Glutamatergic neuron (in vitro differentiated cells): ENCODE measurements at regions not wholly inside any gene's neighbourhood (a gene's known extent, or its start where the extent isn't known, plus 50 kb on each side); places are given as distances from the start of the nearest gene placed in this dataset.

ENCODE experiments used
- DNase-seq: peaks from one replicate; pipeline ENCODE4 v3.0.0; 2022
- H3K27ac Mint-ChIP-seq: one replicate; pipeline ENCODE4 v1.8.0; 2020; ENCODE audit warnings: mild to moderate bottlenecking, mixed read lengths, inconsistent platforms; ENCODE audit not compliant: unreplicated experiment
- H3K27me3 Mint-ChIP-seq: one replicate; pipeline ENCODE4 v1.8.0; 2020; ENCODE audit warnings: mild to moderate bottlenecking, moderate library complexity, mixed read lengths, inconsistent platforms; ENCODE audit not compliant: unreplicated experiment
- H3K36me3 Mint-ChIP-seq: one replicate; pipeline ENCODE4 v1.8.0; 2020; ENCODE audit warnings: mild to moderate bottlenecking, mixed read lengths, inconsistent platforms; ENCODE audit not compliant: unreplicated experiment
- H3K4me1 Mint-ChIP-seq: one replicate; pipeline ENCODE4 v1.8.0; 2020; ENCODE audit warnings: mild to moderate bottlenecking, low read depth, mixed read lengths, inconsistent platforms; ENCODE audit not compliant: unreplicated experiment
- H3K4me3 Mint-ChIP-seq: one replicate; pipeline ENCODE4 v1.8.0; 2020; ENCODE audit warnings: mild to moderate bottlenecking, mixed read lengths, inconsistent platforms; ENCODE audit not compliant: unreplicated experiment
- H3K9me3 Mint-ChIP-seq: one replicate; pipeline ENCODE4 v1.8.0; 2020; ENCODE audit warnings: mild to moderate bottlenecking, moderate library complexity, mixed read lengths, inconsistent platforms; ENCODE audit not compliant: unreplicated experiment
- TF ChIP-seq, protein P1 (sequence below): fragments of 200-600 bp; sonication (generic); IDR thresholded peaks from one replicate; pipeline ENCODE4 v1.5.0; 2021; ENCODE audit not compliant: partially characterized antibody, unreplicated experiment

GRCh38 chr12:75974323-75975187, 57.0 kb downstream of the PHLDA1 start:
- no peak for DNase-seq
- TF ChIP-seq, protein P1, sequence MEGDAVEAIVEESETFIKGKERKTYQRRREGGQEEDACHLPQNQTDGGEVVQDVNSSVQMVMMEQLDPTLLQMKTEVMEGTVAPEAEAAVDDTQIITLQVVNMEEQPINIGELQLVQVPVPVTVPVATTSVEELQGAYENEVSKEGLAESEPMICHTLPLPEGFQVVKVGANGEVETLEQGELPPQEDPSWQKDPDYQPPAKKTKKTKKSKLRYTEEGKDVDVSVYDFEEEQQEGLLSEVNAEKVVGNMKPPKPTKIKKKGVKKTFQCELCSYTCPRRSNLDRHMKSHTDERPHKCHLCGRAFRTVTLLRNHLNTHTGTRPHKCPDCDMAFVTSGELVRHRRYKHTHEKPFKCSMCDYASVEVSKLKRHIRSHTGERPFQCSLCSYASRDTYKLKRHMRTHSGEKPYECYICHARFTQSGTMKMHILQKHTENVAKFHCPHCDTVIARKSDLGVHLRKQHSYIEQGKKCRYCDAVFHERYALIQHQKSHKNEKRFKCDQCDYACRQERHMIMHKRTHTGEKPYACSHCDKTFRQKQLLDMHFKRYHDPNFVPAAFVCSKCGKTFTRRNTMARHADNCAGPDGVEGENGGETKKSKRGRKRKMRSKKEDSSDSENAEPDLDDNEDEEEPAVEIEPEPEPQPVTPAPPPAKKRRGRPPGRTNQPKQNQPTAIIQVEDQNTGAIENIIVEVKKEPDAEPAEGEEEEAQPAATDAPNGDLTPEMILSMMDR, result no peak

GRCh38 chr12:75971253-75971652, 60.3 kb downstream of the PHLDA1 start:
- Mint-ChIP-seq H3K4me1 (peaks cover 2% of the 10 kb centered on the region), H3K4me3 (no peak overlapping the region), H3K27ac (no peak overlapping the region), H3K27me3 (peaks cover 1% of the 10 kb centered on the region), H3K36me3 (no peaks in the 10 kb centered on the region), H3K9me3 (peaks cover 1% of the 10 kb centered on the region)
- TF ChIP-seq, protein P1, result no peak
- DNase-seq, result no peak

More at GRCh38 chr12:75974323-75975187, 57.0 kb downstream of the PHLDA1 start:
- Mint-ChIP-seq H3K4me3 (no peak overlapping the region), H3K36me3 (no peaks in the 10 kb centered on the region), H3K27me3 (peaks cover 1% of the 10 kb centered on the region), H3K9me3 (peaks cover 1% of the 10 kb centered on the region), H3K4me1 (peaks cover 4% of the 10 kb centered on the region), H3K27ac (no peak overlapping the region)

DNA sequence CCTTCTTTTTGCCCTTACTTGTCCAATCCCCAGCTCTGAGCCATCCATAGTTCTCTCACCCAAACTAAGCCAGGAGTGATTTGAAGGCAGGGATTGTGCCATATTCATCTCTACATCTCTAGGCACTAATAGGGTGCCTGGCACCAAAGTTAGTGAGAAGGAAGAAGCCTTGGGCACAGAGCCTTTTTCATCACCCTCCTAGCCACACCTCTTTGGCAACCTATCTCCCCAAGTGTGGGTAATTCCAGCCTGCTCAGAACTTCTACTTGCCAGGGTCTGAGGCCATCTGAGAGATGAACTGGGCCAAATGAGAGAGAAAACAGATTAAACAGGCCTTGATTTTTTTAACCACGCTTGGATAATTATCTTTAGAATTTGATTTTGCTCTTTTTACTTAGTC, 61.3 kb downstream of the PHLDA1 start:
- Mint-ChIP-seq H3K27ac (no peak overlapping the region), H3K4me1 (peaks cover 2% of the 10 kb centered on the region), H3K4me3 (no peak overlapping the region), H3K9me3 (peaks cover 1% of the 10 kb centered on the region), H3K27me3 (peaks cover 1% of the 10 kb centered on the region), H3K36me3 (no peaks in the 10 kb centered on the region)
- no peak for DNase-seq
- TF ChIP-seq, protein P1, result no peak

- no peaks in the 10 kb centered on the region for H3K36me3 Mint-ChIP-seq
- no peak overlapping the region for H3K4me3 Mint-ChIP-seq
- peaks cover 1% of the 10 kb centered on the region for H3K27me3 Mint-ChIP-seq
- peaks cover 1% of the 10 kb centered on the region for H3K9me3 Mint-ChIP-seq
- no peak overlapping the region for H3K27ac Mint-ChIP-seq
- TF ChIP-seq, protein P1, result no peak
- peaks cover 2% of the 10 kb centered on the region for H3K4me1 Mint-ChIP-seq
- no peak for DNase-seq
These were observed 61.8 kb downstream of the PHLDA1 start for GRCh38 chr12:75969768-75970167.

- TF ChIP-seq, protein P1, result no peak
- Mint-ChIP-seq H3K4me1 (peaks cover 4% of the 10 kb centered on the region), H3K27ac (no peak overlapping the region), H3K4me3 (no peak overlapping the region), H3K27me3 (no peaks in the 10 kb centered on the region), H3K36me3 (no peaks in the 10 kb centered on the region), H3K9me3 (peaks cover 1% of the 10 kb centered on the region)
- DNase-seq, result no peak
These were observed 65.9 kb downstream of the PHLDA1 start for GRCh38 chr12:75965661-75966060.
